ENCODE measurements at regions not wholly inside any gene's neighbourhood (a gene's known extent, or its start where the extent isn't known, plus 50 kb on each side); places are given as distances from the start of the nearest gene placed in this dataset.
"Not testable (repeated sequence)": the region's sequence is repeated elsewhere in the genome, so short reads cannot be mapped to it uniquely, and the experiment has no call there.

GRCh38 chr5:66234241-66234640 is 90.1 kb downstream of the SREK1 start:
- DNase-seq, result no peak

- DNase-seq, result no peak
Observed at GRCh38 chr5:66238435-66238834, 94.3 kb downstream of the SREK1 start.

GRCh38 chr5:66239034-66239433 is 94.9 kb downstream of the SREK1 start:
- no peak for DNase-seq

DNA sequence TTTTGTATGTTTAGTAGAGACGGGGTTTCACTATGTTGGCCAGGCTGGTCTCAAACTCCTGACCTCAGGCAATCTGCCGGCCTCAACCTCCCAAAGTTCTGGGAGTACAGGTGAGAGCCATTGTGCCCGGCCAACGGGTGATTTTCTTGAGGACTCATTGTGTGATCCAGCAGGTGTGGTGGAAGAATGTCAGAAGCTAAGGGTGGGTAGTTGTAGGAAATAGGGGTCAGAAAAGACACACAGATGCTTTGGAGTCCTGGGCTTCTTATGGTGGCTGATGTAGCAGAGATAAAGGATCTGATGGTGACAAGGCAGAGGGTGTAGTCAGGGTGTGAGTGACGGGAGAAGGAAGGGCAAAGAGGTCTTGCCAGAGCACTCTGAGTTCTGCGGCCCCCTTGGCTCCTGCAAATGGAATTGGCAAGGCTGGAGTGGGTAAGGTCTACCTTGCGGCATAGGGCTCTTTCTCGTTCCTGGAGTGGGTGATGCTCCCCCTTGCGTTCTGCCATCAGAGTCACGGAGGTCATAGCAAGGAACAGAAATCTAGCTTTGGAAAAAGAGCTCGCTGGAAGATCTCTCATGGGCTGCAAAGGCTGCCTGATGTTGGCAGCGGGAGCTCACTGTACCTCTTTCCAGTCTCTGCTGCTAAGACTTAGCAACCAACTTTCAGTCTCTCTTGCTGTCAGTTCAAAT is 97.2 kb downstream of the SREK1 start:
- DNase-seq, result no peak

- no peak for DNase-seq
Observed at GRCh38 chr5:66242050-66242715, 98.1 kb downstream of the SREK1 start.

GRCh38 chr5:66246608-66247007 is 102.5 kb downstream of the SREK1 start:
- DNase-seq, result no peak

GRCh38 chr5:66247176-66247960 is 103.3 kb downstream of the SREK1 start:
- no peak for DNase-seq

GRCh38 chr5:66248874-66249273 is 104.8 kb downstream of the SREK1 start:
- DNase-seq, result no peak

DNA sequence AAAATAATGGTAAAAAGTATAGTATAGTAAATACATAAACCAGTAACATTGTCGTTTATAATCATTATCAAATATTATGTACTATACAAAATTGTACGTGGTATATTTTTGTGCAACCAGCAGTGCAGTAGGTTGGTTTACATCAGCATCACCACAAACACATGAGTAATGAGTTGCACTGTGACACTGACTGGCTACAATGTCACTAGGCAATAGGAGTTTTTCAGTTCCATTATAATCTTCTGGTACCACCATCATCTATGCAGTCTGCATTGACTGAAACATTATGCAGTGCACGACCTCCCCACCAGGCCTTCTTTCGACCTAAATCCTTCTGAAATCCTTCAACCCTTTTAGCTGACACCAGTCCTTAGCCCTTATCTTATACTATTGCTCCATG is 105.8 kb downstream of the SREK1 start:
- no peak for DNase-seq

DNA sequence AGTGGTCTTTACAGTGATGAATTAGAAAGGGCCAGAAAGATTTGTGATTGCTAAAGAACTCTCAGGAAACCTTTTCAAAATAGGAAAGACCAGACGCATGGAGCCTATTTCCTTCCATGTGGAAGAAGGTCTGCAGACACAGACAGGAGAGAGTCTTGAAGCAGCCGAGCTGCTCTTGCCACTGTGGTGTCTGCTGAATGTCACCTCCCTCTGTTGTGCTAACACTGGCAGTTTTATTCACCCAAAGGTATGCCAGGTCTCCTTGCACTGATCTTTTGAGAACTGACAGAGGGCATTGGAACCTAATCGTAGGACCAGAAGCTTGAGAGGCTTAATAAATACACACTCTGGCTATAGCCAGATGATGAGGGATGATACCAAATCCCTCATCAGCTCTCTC is 108.7 kb downstream of the SREK1 start:
- DNase-seq, result no peak

DNA sequence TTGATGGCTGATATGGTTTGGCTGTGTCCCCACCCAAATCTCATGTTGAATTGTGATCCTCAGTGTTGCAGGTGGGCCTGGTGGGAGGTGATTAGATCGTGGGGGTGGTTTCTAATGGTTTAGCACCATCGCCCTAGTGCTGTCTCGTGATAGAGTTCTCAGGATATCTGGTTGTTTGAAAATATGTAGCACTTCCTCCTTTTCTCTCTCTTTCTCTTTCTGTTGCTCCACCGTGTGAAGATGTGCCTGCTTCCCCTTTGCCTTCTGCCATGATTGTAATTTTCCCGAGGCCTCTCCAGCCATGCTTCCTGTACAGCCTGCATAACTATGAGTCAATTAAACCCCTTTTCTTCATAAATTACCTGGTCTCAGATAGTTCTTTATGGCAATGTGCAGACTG is 111.6 kb downstream of the SREK1 start:
- no peak for DNase-seq

DNA sequence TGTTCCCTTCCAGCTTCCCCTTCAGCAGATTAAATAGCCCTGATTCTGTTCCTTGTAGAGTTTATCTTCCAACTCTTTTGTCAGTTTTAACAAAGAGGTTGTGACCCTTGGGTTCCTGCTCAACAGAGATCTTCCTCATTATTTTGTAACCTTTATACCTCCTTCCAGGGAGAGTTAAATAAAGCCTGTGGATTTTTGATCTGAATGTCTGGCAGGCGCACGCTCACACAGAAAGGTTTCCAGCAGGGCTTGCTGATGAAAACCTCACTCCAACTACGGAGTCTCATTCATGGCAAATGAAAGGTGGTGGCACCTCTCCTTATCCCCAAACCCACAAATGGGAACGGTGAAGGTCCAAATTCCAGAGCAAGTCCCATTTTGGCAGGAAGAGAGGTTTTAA is 129.0 kb downstream of the SREK1 start:
- DNase-seq, result no peak

DNA sequence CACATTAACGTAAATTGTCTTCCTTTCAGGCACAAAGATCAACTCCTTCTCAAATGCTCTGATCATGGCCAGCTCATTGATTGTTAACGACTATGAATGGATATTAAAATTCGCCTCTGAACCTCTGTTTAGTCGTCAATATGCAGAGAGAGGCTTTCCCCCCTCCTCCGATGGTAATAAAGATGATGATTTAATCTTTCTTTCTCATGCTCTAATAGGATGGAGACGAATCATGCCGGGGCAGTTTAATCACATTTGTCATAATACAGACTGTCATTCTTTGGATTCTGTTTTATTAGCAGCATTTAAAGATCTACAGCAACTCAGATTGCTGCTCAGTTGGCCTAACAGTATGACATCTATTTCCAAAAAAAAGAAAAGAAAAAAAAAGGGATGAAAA is 132.9 kb downstream of the SREK1 start:
- no peak for DNase-seq

GRCh38 chr5:66277981-66278380 is 133.9 kb downstream of the SREK1 start:
- no peak for DNase-seq

DNA sequence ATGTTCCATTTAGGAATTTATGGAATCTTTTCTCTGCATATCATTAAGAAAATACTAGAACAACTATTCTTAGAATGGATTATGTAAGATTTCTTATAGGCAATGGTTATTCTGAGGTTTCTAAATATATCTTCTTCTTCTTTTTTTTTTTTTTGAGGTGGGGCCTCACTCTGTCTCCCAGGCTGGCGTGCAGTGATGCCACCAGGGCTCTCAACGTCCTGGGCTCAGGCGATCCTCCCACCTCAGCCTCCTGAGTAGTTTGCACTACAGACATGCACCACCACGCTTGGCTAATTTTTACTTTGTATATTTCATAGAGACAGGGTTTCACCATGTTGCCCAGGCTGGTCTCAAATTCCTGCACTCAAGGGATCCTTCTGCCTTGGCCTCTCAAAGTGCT is 137.2 kb downstream of the SREK1 start:
- no peak for DNase-seq

DNA sequence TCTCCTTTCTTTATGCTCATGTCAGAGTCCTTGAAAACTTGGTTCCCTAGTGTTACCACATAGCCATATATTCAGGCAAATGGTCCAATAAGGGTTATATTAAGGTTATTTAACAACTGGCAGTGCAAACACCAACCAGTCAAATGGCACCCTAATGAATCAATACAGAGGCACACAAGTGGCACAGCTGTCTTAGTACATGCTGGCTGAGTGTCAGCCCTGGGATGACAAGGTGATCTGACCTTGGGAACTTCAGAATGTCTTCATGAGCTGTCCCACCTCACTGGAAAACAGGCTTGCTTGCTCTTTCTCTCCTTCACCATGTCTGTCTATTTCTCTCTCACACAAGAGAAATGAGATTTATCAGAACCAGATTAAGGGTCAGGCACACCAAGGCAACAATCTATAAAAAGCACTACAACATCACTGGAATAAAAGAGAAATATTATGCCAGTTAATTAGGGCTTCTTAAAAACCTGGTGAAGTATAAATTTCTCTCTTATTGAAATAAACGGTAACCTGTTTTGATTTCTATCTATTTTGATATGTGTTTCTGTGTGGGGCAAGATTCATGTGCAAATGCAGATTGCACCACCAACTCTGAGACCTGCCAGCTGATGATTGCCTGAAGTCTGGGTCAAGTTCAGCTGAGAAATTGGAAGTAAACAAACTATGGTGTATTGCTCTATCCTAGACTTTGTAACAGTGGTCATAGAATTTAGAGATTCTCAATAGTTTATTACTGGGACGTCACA is 140.7 kb downstream of the SREK1 start:
- no peak for DNase-seq

- DNase-seq, result no peak
Observed at GRCh38 chr5:66285343-66285922, 141.3 kb downstream of the SREK1 start.

GRCh38 chr5:66291771-66292170 is 147.7 kb downstream of the SREK1 start:
- DNase-seq, result no peak

GRCh38 chr5:66293851-66294250 is 149.8 kb downstream of the SREK1 start:
- DNase-seq, result not testable (repeated sequence)

DNA sequence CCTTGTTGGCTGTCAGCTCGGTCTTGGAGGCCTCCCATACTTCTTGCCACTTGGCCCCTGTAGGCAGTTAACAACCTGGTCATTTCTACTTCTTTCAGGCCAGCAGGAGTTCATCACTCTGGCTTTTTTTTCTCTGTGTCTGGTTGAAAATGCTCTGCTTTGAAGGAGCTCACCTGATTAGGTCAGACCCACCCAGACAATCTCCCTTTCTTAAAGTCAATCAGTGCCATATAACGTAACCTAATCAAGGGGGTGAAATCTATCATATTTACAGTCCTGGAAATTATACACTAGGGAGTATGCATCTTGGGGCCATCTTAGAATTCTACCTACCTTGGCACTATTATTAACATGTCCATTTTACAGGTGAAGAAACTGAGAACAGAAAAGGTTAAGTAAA is 155.4 kb downstream of the SREK1 start:
- no peak for DNase-seq

DNA sequence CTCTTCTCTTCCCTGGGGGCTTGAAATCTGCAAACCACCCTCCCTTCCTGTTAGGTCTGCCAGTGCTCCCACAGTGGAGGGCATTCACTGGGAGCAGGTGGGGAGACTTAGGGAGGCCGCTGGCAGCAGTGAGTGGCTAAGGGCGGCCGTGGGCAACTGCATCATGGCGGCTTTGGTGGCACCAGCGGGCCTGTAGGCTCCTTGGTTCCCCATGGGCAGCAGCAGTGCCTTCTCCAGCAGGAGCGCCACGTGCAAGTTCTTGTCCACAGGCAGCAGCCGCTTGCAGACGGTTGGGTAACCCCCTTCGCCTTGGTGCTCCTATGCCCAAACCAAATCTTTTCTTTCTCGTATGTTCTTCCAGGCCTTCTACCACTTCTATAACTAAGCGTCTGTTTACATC is 158.2 kb downstream of the SREK1 start:
- DNase-seq, result no peak

- DNase-seq, result peak; percentile 26
Observed at GRCh38 chr5:66306105-66306843, 162.2 kb downstream of the SREK1 start.

Data from NCI-H446 treated with DMSO at 0.1 percent for 48 hours (cell line).